HG02884 (cell line): ENCODE measurements at regions not wholly inside any gene's neighbourhood (a gene's known extent, or its start where the extent isn't known, plus 50 kb on each side); places are given as distances from the start of the nearest gene placed in this dataset.

Experiments
- ATAC-seq: cut with Tn5 transposase; IDR thresholded peaks from one replicate; pipeline ENCODE4 v1.9.1; 2021; ENCODE audit warnings: mild to moderate bottlenecking, moderate library complexity; ENCODE audit not compliant: unreplicated experiment

GRCh38 chr12:90428465-90428864, 526.5 kb downstream of the CCER1 start:
- ATAC-seq, result no peak

GRCh38 chr12:90423965-90424364, 531.0 kb downstream of the CCER1 start:
- no peak for ATAC-seq

GRCh38 chr12:90410962-90411361, 544.0 kb downstream of the CCER1 start:
- no peak for ATAC-seq

- ATAC-seq, result no peak
These were observed 547.1 kb downstream of the CCER1 start for GRCh38 chr12:90407841-90408240.

GRCh38 chr12:90404071-90404470, 550.9 kb downstream of the CCER1 start:
- ATAC-seq, result no peak

GRCh38 chr12:90401185-90401584, 553.8 kb downstream of the CCER1 start:
- ATAC-seq, result no peak

- ATAC-seq, result no peak
These were observed 555.6 kb downstream of the CCER1 start for GRCh38 chr12:90399357-90399756.

- no peak for ATAC-seq
These were observed 556.6 kb downstream of the CCER1 start for GRCh38 chr12:90398285-90398836.

- no peak for ATAC-seq
These were observed 558.4 kb downstream of the CCER1 start for GRCh38 chr12:90396556-90396955.

- no peak for ATAC-seq
These were observed 561.3 kb downstream of the CCER1 start for GRCh38 chr12:90393652-90394051.

- no peak for ATAC-seq
These were observed 561.9 kb downstream of the CCER1 start for GRCh38 chr12:90393089-90393488.

- no peak for ATAC-seq
These were observed 564.0 kb downstream of the CCER1 start for GRCh38 chr12:90390947-90391346.

GRCh38 chr12:90368081-90368480, 586.9 kb downstream of the CCER1 start:
- no peak for ATAC-seq

GRCh38 chr12:90366286-90366685, 588.7 kb downstream of the CCER1 start:
- ATAC-seq, result no peak

- ATAC-seq, result no peak
These were observed 594.7 kb downstream of the CCER1 start for GRCh38 chr12:90360300-90360699.

- ATAC-seq, result no peak
These were observed 599.1 kb downstream of the CCER1 start for GRCh38 chr12:90355711-90356355.

GRCh38 chr12:90343966-90344365, 611.0 kb downstream of the CCER1 start:
- no peak for ATAC-seq

GRCh38 chr12:90342081-90342480, 612.9 kb downstream of the CCER1 start:
- no peak for ATAC-seq

GRCh38 chr12:90339837-90340236, 615.1 kb downstream of the CCER1 start:
- no peak for ATAC-seq

GRCh38 chr12:90338365-90338764, 616.6 kb downstream of the CCER1 start:
- no peak for ATAC-seq

- ATAC-seq, result no peak
These were observed 618.0 kb downstream of the CCER1 start for GRCh38 chr12:90337018-90337417.

- ATAC-seq, result no peak
These were observed 619.4 kb downstream of the CCER1 start for GRCh38 chr12:90335566-90335965.

- ATAC-seq, result no peak
These were observed 621.0 kb downstream of the CCER1 start for GRCh38 chr12:90333939-90334338.
